ENCODE measurements at regions not wholly inside any gene's neighbourhood (a gene's known extent, or its start where the extent isn't known, plus 50 kb on each side); places are given as distances from the start of the nearest gene placed in this dataset.

GRCh38 chr4:176441594-176441993 is 121.8 kb downstream of the SPCS3 start:
- ChIA-PET CTCF (ENCODE audit: partially characterized antibody) (no interaction called here), POLR2A (ENCODE audit: partially characterized antibody) (no interaction called here)
- Histone ChIP-seq H3K9me3 (ENCODE audit: control insufficient read depth in 1 of 2, low read length in 2 of 2) (no peaks in the 10 kb centered on the region), H3K4me3 (ENCODE audit: low read length in 2 of 2) (no peak overlapping the region), H3K27me3 (ENCODE audit: insufficient read depth, low read length) (no peaks in the 10 kb centered on the region), H3K4me1 (ENCODE audit: insufficient read depth, low read length) (no peaks in the 10 kb centered on the region), H3K27ac (ENCODE audit: low read depth, low read length) (no peak overlapping the region), H3K36me3 (ENCODE audit: insufficient read depth, low read length) (no peaks in the 10 kb centered on the region)
- intact Hi-C loops (cut with micrococcal nuclease), result no loop called here
- Mint-ChIP-seq H3K27ac (no peak overlapping the region), H3K9me3 (peaks cover 0 to 5% (median 0%) of the 10 kb centered on the region in 8 donors), H3K36me3 (no peaks in the 10 kb centered on the region), H3K4me3 (no peak overlapping the region), H3K27me3 (peaks cover 0 to 4% of the 10 kb centered on the region in 2 donors), H3K4me1 (peaks cover 6 to 12% (median 8%) of the 10 kb centered on the region in 4 donors)
- no peak for DNase-seq

DNA sequence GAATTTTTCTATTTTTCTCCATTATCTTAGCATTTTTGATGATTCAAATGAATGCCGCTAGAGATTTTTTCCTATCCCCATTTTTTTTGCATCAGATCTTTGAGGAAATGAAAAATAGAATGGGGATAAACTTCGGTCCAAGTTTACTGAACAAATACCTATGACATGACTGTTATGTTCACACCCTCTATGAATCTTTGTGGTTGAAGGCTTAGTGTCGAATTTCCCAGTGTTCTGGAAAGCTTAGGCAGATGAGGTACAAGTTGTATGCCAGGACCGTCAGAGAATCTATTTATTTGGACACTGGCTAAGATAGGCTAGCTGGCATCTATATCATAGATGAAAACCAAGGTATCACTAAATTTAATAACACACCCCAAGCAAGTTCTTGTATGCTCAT is 123.4 kb downstream of the SPCS3 start:
- CTCF ChIA-PET (ENCODE audit: partially characterized antibody), result no interaction called here
- Mint-ChIP-seq H3K4me1 (peaks cover 0 to 1% (median 0%) of the 10 kb centered on the region in 4 donors), H3K36me3 (no peaks in the 10 kb centered on the region), H3K9me3 (peaks cover 0 to 5% (median 0%) of the 10 kb centered on the region in 8 donors), H3K27ac (no peak overlapping the region), H3K27me3 (peaks cover 0 to 2% of the 10 kb centered on the region in 2 donors), H3K4me3 (no peak overlapping the region)
- Histone ChIP-seq H3K4me3 (ENCODE audit: low read length in 2 of 2) (no peak overlapping the region), H3K4me1 (ENCODE audit: insufficient read depth, low read length) (no peaks in the 10 kb centered on the region), H3K36me3 (ENCODE audit: insufficient read depth, low read length) (no peaks in the 10 kb centered on the region), H3K27ac (ENCODE audit: low read depth, low read length) (no peak overlapping the region), H3K9me3 (ENCODE audit: control insufficient read depth in 1 of 2, low read length in 2 of 2) (no peaks in the 10 kb centered on the region), H3K27me3 (ENCODE audit: insufficient read depth, low read length) (no peaks in the 10 kb centered on the region)
- POLR2A ChIA-PET (ENCODE audit: partially characterized antibody), result no interaction called here
- intact Hi-C loops (cut with micrococcal nuclease), result no loop called here
- no peak for DNase-seq

DNA sequence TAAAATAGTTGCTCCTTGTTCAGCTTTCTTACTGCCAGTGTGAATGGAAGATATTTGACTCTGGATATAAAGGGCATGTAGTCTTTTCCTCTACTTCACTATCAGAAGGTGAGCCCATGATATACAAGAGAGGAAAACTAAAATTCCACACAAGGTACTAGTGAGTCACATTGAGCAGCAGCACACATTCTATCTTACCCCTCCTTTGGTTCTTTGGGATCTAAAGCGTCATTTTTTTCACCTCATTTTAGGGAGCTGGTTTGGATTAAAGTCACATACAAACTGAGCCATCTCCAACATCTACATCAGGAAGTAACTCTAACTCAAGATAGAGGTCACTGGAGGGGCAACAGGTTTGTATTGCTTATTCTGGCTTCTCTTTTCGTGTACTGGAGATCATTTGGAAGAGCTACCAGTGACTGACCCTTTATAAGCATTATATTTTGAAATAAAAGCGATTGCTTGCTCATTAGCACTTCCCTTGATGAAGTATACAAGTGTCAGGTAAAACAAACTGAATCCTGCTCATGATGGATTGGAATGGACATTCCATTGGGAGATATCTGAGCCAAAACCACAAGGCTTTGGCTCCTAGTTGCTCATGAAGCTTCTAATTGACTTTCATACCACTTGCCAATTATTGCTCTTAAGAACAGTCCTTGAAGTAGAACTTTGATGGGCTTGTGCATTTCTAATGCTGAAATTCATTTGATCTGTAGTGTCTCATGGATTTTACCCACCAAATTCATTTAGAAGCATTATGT is 124.1 kb downstream of the SPCS3 start:
- no peak for DNase-seq
- intact Hi-C loops (cut with micrococcal nuclease), result no loop called here
- H3K4me3 ChIP-seq (ENCODE audit: low read length in 2 of 2), result no peak overlapping the region
- H3K36me3 ChIP-seq (ENCODE audit: insufficient read depth, low read length), result no peaks in the 10 kb centered on the region
- CTCF ChIA-PET (ENCODE audit: partially characterized antibody), result no interaction called here
- H3K27me3 ChIP-seq (ENCODE audit: insufficient read depth, low read length), result no peaks in the 10 kb centered on the region
- H3K4me1 ChIP-seq (ENCODE audit: insufficient read depth, low read length), result no peaks in the 10 kb centered on the region
- H3K4me3 Mint-ChIP-seq, result no peak overlapping the region
- POLR2A ChIA-PET (ENCODE audit: partially characterized antibody), result no interaction called here
- H3K27me3 Mint-ChIP-seq, result peaks cover 0 to 2% of the 10 kb centered on the region in 2 donors
- H3K27ac ChIP-seq (ENCODE audit: low read depth, low read length), result no peak overlapping the region
- H3K27ac Mint-ChIP-seq, result no peak overlapping the region
- peaks cover 0 to 1% (median 0%) of the 10 kb centered on the region in 4 donors for H3K4me1 Mint-ChIP-seq
- peaks cover 0 to 5% (median 0%) of the 10 kb centered on the region in 8 donors for H3K9me3 Mint-ChIP-seq
- no peaks in the 10 kb centered on the region for H3K36me3 Mint-ChIP-seq
- no peaks in the 10 kb centered on the region for H3K9me3 ChIP-seq (ENCODE audit: control insufficient read depth in 1 of 2, low read length in 2 of 2)

GRCh38 chr4:176444741-176445140 is 125.0 kb downstream of the SPCS3 start:
- intact Hi-C loops (cut with micrococcal nuclease), result no loop called here
- no peaks in the 10 kb centered on the region for H3K9me3 ChIP-seq (ENCODE audit: control insufficient read depth in 1 of 2, low read length in 2 of 2)
- peaks cover 0 to under 1% (median 0%) of the 10 kb centered on the region in 4 donors for H3K4me1 Mint-ChIP-seq
- H3K27me3 ChIP-seq (ENCODE audit: insufficient read depth, low read length), result no peaks in the 10 kb centered on the region
- peaks cover 0 to 5% (median 0%) of the 10 kb centered on the region in 8 donors for H3K9me3 Mint-ChIP-seq
- CTCF ChIA-PET (ENCODE audit: partially characterized antibody), result no interaction called here
- H3K4me3 ChIP-seq (ENCODE audit: low read length in 2 of 2), result no peak overlapping the region
- POLR2A ChIA-PET (ENCODE audit: partially characterized antibody), result no interaction called here
- peaks cover 0 to 4% of the 10 kb centered on the region in 2 donors for H3K27me3 Mint-ChIP-seq
- H3K36me3 Mint-ChIP-seq, result no peaks in the 10 kb centered on the region
- H3K4me3 Mint-ChIP-seq, result no peak overlapping the region
- no peak for DNase-seq
- no peak overlapping the region for H3K27ac Mint-ChIP-seq
- H3K4me1 ChIP-seq (ENCODE audit: insufficient read depth, low read length), result no peaks in the 10 kb centered on the region
- no peaks in the 10 kb centered on the region for H3K36me3 ChIP-seq (ENCODE audit: insufficient read depth, low read length)
- no peak overlapping the region for H3K27ac ChIP-seq (ENCODE audit: low read depth, low read length)

GRCh38 chr4:176448761-176449160 is 129.0 kb downstream of the SPCS3 start:
- Histone ChIP-seq H3K27me3 (ENCODE audit: insufficient read depth, low read length) (no peaks in the 10 kb centered on the region), H3K4me3 (ENCODE audit: low read length in 2 of 2) (no peak overlapping the region), H3K9me3 (ENCODE audit: control insufficient read depth in 1 of 2, low read length in 2 of 2) (no peaks in the 10 kb centered on the region), H3K4me1 (ENCODE audit: insufficient read depth, low read length) (no peaks in the 10 kb centered on the region), H3K27ac (ENCODE audit: low read depth, low read length) (no peak overlapping the region), H3K36me3 (ENCODE audit: insufficient read depth, low read length) (no peaks in the 10 kb centered on the region)
- no peaks in the 10 kb centered on the region for H3K36me3 Mint-ChIP-seq
- ChIA-PET CTCF (ENCODE audit: partially characterized antibody) (no interaction called here), POLR2A (ENCODE audit: partially characterized antibody) (no interaction called here)
- intact Hi-C loops (cut with micrococcal nuclease), result no loop called here
- H3K27me3 Mint-ChIP-seq, result peaks cover 0 to 1% of the 10 kb centered on the region in 2 donors
- DNase-seq, result no peak
- peaks cover 0 to 3% (median 0%) of the 10 kb centered on the region in 8 donors for H3K9me3 Mint-ChIP-seq
- no peak overlapping the region for H3K4me3 Mint-ChIP-seq
- H3K4me1 Mint-ChIP-seq, result no peaks in the 10 kb centered on the region
- H3K27ac Mint-ChIP-seq, result no peak overlapping the region

- no peak overlapping the region for H3K27ac ChIP-seq (ENCODE audit: low read depth, low read length)
- intact Hi-C loops (cut with micrococcal nuclease), result no loop called here
- H3K4me1 ChIP-seq (ENCODE audit: insufficient read depth, low read length), result no peaks in the 10 kb centered on the region
- no peaks in the 10 kb centered on the region for H3K4me1 Mint-ChIP-seq
- peaks cover 0 to 1% of the 10 kb centered on the region in 2 donors for H3K27me3 Mint-ChIP-seq
- H3K4me3 ChIP-seq (ENCODE audit: low read length in 2 of 2), result no peak overlapping the region
- H3K9me3 Mint-ChIP-seq, result peaks cover 0 to 8% (median under 1%) of the 10 kb centered on the region in 8 donors
- CTCF ChIA-PET (ENCODE audit: partially characterized antibody), result no interaction called here
- no peak overlapping the region for H3K27ac Mint-ChIP-seq
- H3K9me3 ChIP-seq (ENCODE audit: control insufficient read depth in 1 of 2, low read length in 2 of 2), result no peaks in the 10 kb centered on the region
- H3K36me3 Mint-ChIP-seq, result no peaks in the 10 kb centered on the region
- no peak overlapping the region for H3K4me3 Mint-ChIP-seq
- POLR2A ChIA-PET (ENCODE audit: partially characterized antibody), result no interaction called here
- DNase-seq, result no peak
- no peaks in the 10 kb centered on the region for H3K36me3 ChIP-seq (ENCODE audit: insufficient read depth, low read length)
- H3K27me3 ChIP-seq (ENCODE audit: insufficient read depth, low read length), result no peaks in the 10 kb centered on the region
Measured at GRCh38 chr4:176451443-176451842, 131.7 kb downstream of the SPCS3 start.

- H3K4me1 Mint-ChIP-seq, result no peaks in the 10 kb centered on the region
- H3K27me3 Mint-ChIP-seq, result peaks cover 0 to 1% of the 10 kb centered on the region in 2 donors
- H3K9me3 ChIP-seq (ENCODE audit: control insufficient read depth in 1 of 2, low read length in 2 of 2), result no peaks in the 10 kb centered on the region
- no peaks in the 10 kb centered on the region for H3K36me3 ChIP-seq (ENCODE audit: insufficient read depth, low read length)
- peaks cover 0 to 10% (median under 1%) of the 10 kb centered on the region in 8 donors for H3K9me3 Mint-ChIP-seq
- no peak overlapping the region for H3K27ac Mint-ChIP-seq
- DNase-seq, result no peak
- H3K4me1 ChIP-seq (ENCODE audit: insufficient read depth, low read length), result no peaks in the 10 kb centered on the region
- no peak overlapping the region for H3K4me3 ChIP-seq (ENCODE audit: low read length in 2 of 2)
- no peaks in the 10 kb centered on the region for H3K27me3 ChIP-seq (ENCODE audit: insufficient read depth, low read length)
- intact Hi-C loops (cut with micrococcal nuclease), result no loop called here
- H3K27ac ChIP-seq (ENCODE audit: low read depth, low read length), result no peak overlapping the region
- ChIA-PET POLR2A (ENCODE audit: partially characterized antibody) (no interaction called here), CTCF (ENCODE audit: partially characterized antibody) (no interaction called here)
- H3K36me3 Mint-ChIP-seq, result no peaks in the 10 kb centered on the region
- no peak overlapping the region for H3K4me3 Mint-ChIP-seq
Measured at GRCh38 chr4:176453079-176453478, 133.3 kb downstream of the SPCS3 start.
